ENCODE measurements at regions not wholly inside any gene's neighbourhood (a gene's known extent, or its start where the extent isn't known, plus 50 kb on each side); places are given as distances from the start of the nearest gene placed in this dataset.

DNA sequence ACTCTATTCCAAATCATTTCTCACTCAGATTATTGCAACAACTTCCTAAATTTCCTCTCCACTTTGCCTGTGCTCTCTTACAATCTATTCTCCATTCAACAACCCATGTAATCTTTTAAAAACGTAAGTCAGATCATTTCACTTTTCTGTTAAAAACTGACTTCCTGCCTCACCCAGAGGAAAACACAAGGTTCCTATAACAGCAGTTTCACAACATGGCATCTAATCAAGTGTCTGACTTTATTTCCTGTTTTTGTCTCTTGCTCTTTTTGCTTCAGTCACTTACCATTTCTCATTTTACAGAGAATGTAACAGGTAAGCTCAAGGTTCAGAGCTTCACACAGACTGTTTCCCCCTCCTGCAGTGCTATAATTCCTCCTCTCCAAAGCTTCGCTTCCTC lies 560.7 kb downstream of the LRRIQ3 start:
- in situ Hi-C loops (cut with HindIII; ENCODE audit: low sequenced_read_pairs), result no loop called here
- TF ChIP-seq CTCF (IDR thresholded peaks at IDR 0.05; ENCODE audit: low read depth, low read length), result no peak
- no peak overlapping the region for H3K4me3 ChIP-seq (ENCODE audit: low read depth, low read length)
- no peak for DNase-seq (ENCODE audit: low read depth, low spot score)

GRCh38 chr1:73635021-73635420 lies 563.0 kb downstream of the LRRIQ3 start:
- no peak for DNase-seq (ENCODE audit: low read depth, low spot score)
- no peak overlapping the region for H3K4me3 ChIP-seq (ENCODE audit: low read depth, low read length)
- in situ Hi-C loops (cut with HindIII; ENCODE audit: low sequenced_read_pairs), result no loop called here
- no peak for TF ChIP-seq CTCF (IDR thresholded peaks at IDR 0.05; ENCODE audit: low read depth, low read length)

DNA sequence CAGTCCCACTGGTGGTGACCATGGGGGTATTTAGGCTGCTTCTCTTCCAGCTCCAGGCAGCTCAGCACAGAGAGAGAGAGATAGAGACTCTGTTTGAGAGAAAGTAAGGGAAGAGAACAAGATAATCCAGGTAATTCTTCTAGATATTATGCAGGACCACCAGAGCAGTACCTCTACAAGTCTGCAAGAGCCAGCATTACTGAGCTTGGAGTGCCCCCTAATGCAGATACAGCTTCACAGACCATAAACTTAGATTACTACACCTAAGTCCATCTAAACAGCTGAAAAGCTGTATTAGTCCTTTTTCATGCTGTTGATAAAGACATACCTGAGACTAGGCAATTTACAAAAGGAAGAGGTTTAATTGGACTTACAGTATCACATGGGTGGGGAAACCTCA lies 570.3 kb downstream of the LRRIQ3 start:
- no peak for DNase-seq (ENCODE audit: low read depth, low spot score)
- in situ Hi-C loops (cut with HindIII; ENCODE audit: low sequenced_read_pairs), result no loop called here
- no peak overlapping the region for H3K4me3 ChIP-seq (ENCODE audit: low read depth, low read length)
- no peak for TF ChIP-seq CTCF (IDR thresholded peaks at IDR 0.05; ENCODE audit: low read depth, low read length)

DNA sequence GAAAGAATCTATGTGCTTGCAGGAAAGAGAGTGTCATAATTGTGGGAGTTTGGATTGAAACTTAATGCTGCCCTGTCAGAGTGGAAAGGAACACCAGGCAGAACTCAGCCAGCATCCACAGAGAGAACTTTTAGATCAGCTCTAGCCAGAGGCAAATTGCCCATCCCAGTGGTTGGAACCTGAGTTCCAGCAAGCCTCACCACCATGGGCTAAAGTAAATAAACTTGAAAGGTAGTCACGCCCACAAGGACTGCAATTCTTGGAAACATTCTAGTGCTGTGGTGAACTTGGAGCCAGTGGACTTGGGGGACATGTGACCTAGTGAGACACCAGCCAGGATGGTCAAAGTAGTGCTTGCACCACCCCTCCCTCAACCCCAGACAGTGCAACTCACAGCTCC lies 571.6 kb downstream of the LRRIQ3 start:
- no peak overlapping the region for H3K4me3 ChIP-seq (ENCODE audit: low read depth, low read length)
- in situ Hi-C loops (cut with HindIII; ENCODE audit: low sequenced_read_pairs), result no loop called here
- no peak for TF ChIP-seq CTCF (IDR thresholded peaks at IDR 0.05; ENCODE audit: low read depth, low read length)
- DNase-seq (ENCODE audit: low read depth, low spot score), result peak; percentile 70

DNA sequence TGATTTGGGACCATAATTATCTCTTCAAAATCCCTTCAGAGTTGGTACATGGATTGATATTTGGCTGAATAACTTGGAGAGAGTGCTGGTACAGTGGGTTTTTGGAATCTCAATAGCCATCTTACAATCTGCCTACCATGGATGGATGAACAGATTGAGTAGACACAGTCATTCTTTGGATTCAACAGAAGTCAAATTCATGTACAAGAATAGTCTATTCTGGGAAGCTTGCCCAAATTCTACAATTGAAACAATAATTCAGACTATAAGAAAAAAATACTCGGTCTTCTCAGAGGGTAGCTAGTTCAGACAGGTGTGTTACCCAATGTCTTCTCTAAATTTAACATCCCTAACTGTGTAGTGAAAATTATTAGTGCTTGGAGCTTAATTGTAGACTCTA lies 574.0 kb downstream of the LRRIQ3 start:
- DNase-seq (ENCODE audit: low read depth, low spot score), result no peak
- in situ Hi-C loops (cut with HindIII; ENCODE audit: low sequenced_read_pairs), result no loop called here
- H3K4me3 ChIP-seq (ENCODE audit: low read depth, low read length), result no peak overlapping the region
- no peak for TF ChIP-seq CTCF (IDR thresholded peaks at IDR 0.05; ENCODE audit: low read depth, low read length)

DNA sequence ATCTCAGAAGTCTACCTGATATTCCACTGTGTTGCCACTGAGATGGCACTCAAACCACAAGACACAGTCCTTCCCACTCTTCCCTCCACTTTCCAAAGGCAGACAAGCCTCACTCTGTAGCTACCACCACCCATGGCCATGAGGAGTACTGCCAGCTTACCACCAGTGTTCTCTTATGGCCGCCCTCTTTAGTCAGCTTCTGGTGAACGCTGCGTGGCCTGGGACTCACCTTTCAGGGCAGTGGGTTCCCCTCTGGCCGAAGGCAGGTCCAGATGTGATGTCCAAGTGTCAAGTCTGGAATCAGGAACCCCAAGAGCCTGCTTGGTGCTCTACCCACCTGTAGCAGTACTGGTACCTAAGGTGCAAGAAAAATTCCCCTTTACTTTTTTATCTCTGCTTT lies 580.8 kb downstream of the LRRIQ3 start:
- in situ Hi-C loops (cut with HindIII; ENCODE audit: low sequenced_read_pairs), result no loop called here
- no peak for DNase-seq (ENCODE audit: low read depth, low spot score)
- H3K4me3 ChIP-seq (ENCODE audit: low read depth, low read length), result no peak overlapping the region
- no peak for TF ChIP-seq CTCF (IDR thresholded peaks at IDR 0.05; ENCODE audit: low read depth, low read length)

DNA sequence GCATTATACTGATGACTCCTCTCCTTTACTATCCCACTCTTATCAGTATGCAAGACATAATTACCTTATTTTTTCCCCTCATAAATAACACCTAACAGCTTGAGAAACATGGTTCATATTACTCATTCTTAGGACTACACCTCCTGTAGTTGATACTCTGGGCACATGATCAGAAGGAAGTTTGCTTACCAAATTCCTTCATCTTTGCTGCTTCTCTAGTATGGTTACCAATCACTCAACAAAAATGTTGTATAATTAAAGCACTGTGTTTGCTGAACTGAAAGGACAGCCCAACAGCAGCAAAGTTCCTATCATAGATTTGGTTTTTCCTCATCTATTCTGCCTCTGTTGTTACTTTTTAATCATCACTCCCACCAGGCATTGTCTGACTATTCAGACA lies 586.3 kb downstream of the LRRIQ3 start:
- DNase-seq (ENCODE audit: low read depth, low spot score), result peak; percentile 8

More for the DNA sequence above, 586.3 kb downstream of the LRRIQ3 start:
- no peak overlapping the region for H3K4me3 ChIP-seq (ENCODE audit: low read depth, low read length)
- in situ Hi-C loops (cut with HindIII; ENCODE audit: low sequenced_read_pairs), result no loop called here
- no peak for TF ChIP-seq CTCF (IDR thresholded peaks at IDR 0.05; ENCODE audit: low read depth, low read length)
